IPS-18c (cell line): ENCODE measurements at regions not wholly inside any gene's neighbourhood (a gene's known extent, or its start where the extent isn't known, plus 50 kb on each side); places are given as distances from the start of the nearest gene placed in this dataset.
"Not testable (repeated sequence)": the region's sequence is repeated elsewhere in the genome, so short reads cannot be mapped to it uniquely, and the experiment has no call there.

Experiments used
- H3K4me3 ChIP-seq: 2 replicates; pipeline ENCODE4 v1.7.0; 2013; ENCODE audit warnings: low read depth, mild to moderate bottlenecking, low read length, moderate library complexity; ENCODE audit not compliant: insufficient read depth
- H3K9me3 ChIP-seq: one replicate; pipeline ENCODE4 v1.6.1; 2013; ENCODE audit warnings: mild to moderate bottlenecking, low read length, moderate library complexity; ENCODE audit not compliant: control insufficient read depth, insufficient read depth

GRCh38 chr3:95217661-95218060 lies 1154.8 kb downstream of the NSUN3 start:
- Histone ChIP-seq H3K4me3 (no peak overlapping the region), H3K9me3 (no peaks in the 10 kb centered on the region)

- Histone ChIP-seq H3K9me3 (no peaks in the 10 kb centered on the region), H3K4me3 (no peak overlapping the region)
These were observed 1155.6 kb downstream of the NSUN3 start for GRCh38 chr3:95218484-95218883.

GRCh38 chr3:95226437-95226836 lies 1163.6 kb downstream of the NSUN3 start:
- Histone ChIP-seq H3K4me3 (no peak overlapping the region), H3K9me3 (no peaks in the 10 kb centered on the region)

GRCh38 chr3:95227092-95227491 lies 1164.2 kb downstream of the NSUN3 start:
- Histone ChIP-seq H3K9me3 (no peaks in the 10 kb centered on the region), H3K4me3 (no peak overlapping the region)

- Histone ChIP-seq H3K4me3 (no peak overlapping the region), H3K9me3 (no peaks in the 10 kb centered on the region)
These were observed 1165.6 kb downstream of the NSUN3 start for GRCh38 chr3:95228416-95228815.

- H3K4me3 ChIP-seq = no peak overlapping the region
- H3K9me3 ChIP-seq = no peaks in the 10 kb centered on the region
These were observed 1173.1 kb downstream of the NSUN3 start for GRCh38 chr3:95235916-95236315.

GRCh38 chr3:95237783-95238182 lies 1174.9 kb downstream of the NSUN3 start:
- Histone ChIP-seq H3K9me3 (no peaks in the 10 kb centered on the region), H3K4me3 (no peak overlapping the region)

GRCh38 chr3:95240395-95240794 lies 1177.5 kb downstream of the NSUN3 start:
- Histone ChIP-seq H3K9me3 (no peaks in the 10 kb centered on the region), H3K4me3 (no peak overlapping the region)

GRCh38 chr3:95241256-95241655 lies 1178.4 kb downstream of the NSUN3 start:
- not testable (repeated sequence) for H3K4me3 ChIP-seq, H3K9me3 ChIP-seq

GRCh38 chr3:95246413-95246812 lies 1183.6 kb downstream of the NSUN3 start:
- H3K9me3 ChIP-seq = no peaks in the 10 kb centered on the region
- H3K4me3 ChIP-seq = no peak overlapping the region

- no peak overlapping the region for H3K4me3 ChIP-seq
- no peaks in the 10 kb centered on the region for H3K9me3 ChIP-seq
These were observed 1191.2 kb downstream of the NSUN3 start for GRCh38 chr3:95254061-95254460.

GRCh38 chr3:95254758-95255157 lies 1191.9 kb downstream of the NSUN3 start:
- no peaks in the 10 kb centered on the region for H3K9me3 ChIP-seq
- H3K4me3 ChIP-seq = no peak overlapping the region

- no peaks in the 10 kb centered on the region for H3K9me3 ChIP-seq
- no peak overlapping the region for H3K4me3 ChIP-seq
These were observed 1202.3 kb downstream of the NSUN3 start for GRCh38 chr3:95265129-95265528.

GRCh38 chr3:95271395-95271794 lies 1208.5 kb downstream of the NSUN3 start:
- H3K4me3 ChIP-seq = no peak overlapping the region
- H3K9me3 ChIP-seq = no peaks in the 10 kb centered on the region

GRCh38 chr3:95272166-95272565 lies 1209.3 kb downstream of the NSUN3 start:
- H3K9me3 ChIP-seq = no peaks in the 10 kb centered on the region
- no peak overlapping the region for H3K4me3 ChIP-seq

GRCh38 chr3:95272781-95273180 lies 1209.9 kb downstream of the NSUN3 start:
- Histone ChIP-seq H3K9me3 (no peaks in the 10 kb centered on the region), H3K4me3 (no peak overlapping the region)

GRCh38 chr3:95277613-95278012 lies 1214.8 kb downstream of the NSUN3 start:
- peaks cover 2% of the 10 kb centered on the region for H3K9me3 ChIP-seq
- H3K4me3 ChIP-seq = no peak overlapping the region

- H3K9me3 ChIP-seq = peaks cover 2% of the 10 kb centered on the region
- H3K4me3 ChIP-seq = no peak overlapping the region
These were observed 1218.0 kb downstream of the NSUN3 start for GRCh38 chr3:95280711-95281352.

GRCh38 chr3:95289295-95289694 lies 1226.4 kb downstream of the NSUN3 start:
- peaks cover 5% of the 10 kb centered on the region for H3K9me3 ChIP-seq
- H3K4me3 ChIP-seq = no peak overlapping the region
